ENCODE measurements at regions not wholly inside any gene's neighbourhood (a gene's known extent, or its start where the extent isn't known, plus 50 kb on each side); places are given as distances from the start of the nearest gene placed in this dataset.

- Histone ChIP-seq H3K9me3 (no peaks in the 10 kb centered on the region), H3K27me3 (no peaks in the 10 kb centered on the region), H3K4me3 (no peak overlapping the region), H3K36me3 (no peaks in the 10 kb centered on the region), H3K4me1 (peaks cover 0 to 23% (median 6%) of the 10 kb centered on the region in 3 donors), H3K27ac (no peak overlapping the region)
- no peak for ATAC-seq
- WGBS, 2 donors (ENCODE audit: low coverage in 1 of 2), result 80 to 100% methylated on average over 1 to 3 of the region's 3 CpGs
- TF ChIP-seq POLR2AphosphoS5 (IDR thresholded peaks at IDR 0.05), result no peak
- no peak for TF ChIP-seq CTCF (IDR thresholded peaks at IDR 0.05)
- no peak for TF ChIP-seq POLR2A (IDR thresholded peaks at IDR 0.05)
- no peak for TF ChIP-seq EP300 (IDR thresholded peaks at IDR 0.05)
Observed at GRCh38 chr1:87899746-87900145, 571.1 kb downstream of the LMO4 start.

- Histone ChIP-seq H3K27ac (peak overlapping the region in 2 of 4 donors; percentile 18 to 34), H3K4me3 (no peak overlapping the region), H3K36me3 (no peaks in the 10 kb centered on the region), H3K4me1 (peaks cover 0 to 33% (median 6%) of the 10 kb centered on the region in 3 donors), H3K27me3 (no peaks in the 10 kb centered on the region), H3K9me3 (no peaks in the 10 kb centered on the region)
- peak; percentile 46 for ATAC-seq
- WGBS, 2 donors (ENCODE audit: low coverage in 1 of 2), result 0 to 3% methylated on average over 3 to 4 of the region's 4 CpGs
- TF ChIP-seq CTCF (IDR thresholded peaks at IDR 0.05), result no peak
- no peak for TF ChIP-seq EP300 (IDR thresholded peaks at IDR 0.05)
- peak; percentile 53 for TF ChIP-seq POLR2AphosphoS5 (IDR thresholded peaks at IDR 0.05)
Observed at GRCh38 chr1:87902830-87903229, 574.1 kb downstream of the LMO4 start.

- Histone ChIP-seq H3K27me3 (no peaks in the 10 kb centered on the region), H3K4me3 (no peak overlapping the region), H3K4me1 (peaks cover 0 to 32% (median 6%) of the 10 kb centered on the region in 3 donors), H3K36me3 (no peaks in the 10 kb centered on the region), H3K27ac (peak overlapping the region in 2 of 4 donors; percentile 18 to 34), H3K9me3 (no peaks in the 10 kb centered on the region)
- TF ChIP-seq EP300 (IDR thresholded peaks at IDR 0.05), result no peak
- TF ChIP-seq POLR2A (IDR thresholded peaks at IDR 0.05), result no peak
- TF ChIP-seq POLR2AphosphoS5 (IDR thresholded peaks at IDR 0.05), result no peak
- TF ChIP-seq CTCF (IDR thresholded peaks at IDR 0.05), result no peak
- ATAC-seq, result no peak
Observed at GRCh38 chr1:87903242-87903641, 574.6 kb downstream of the LMO4 start.

- no peaks in the 10 kb centered on the region for H3K27me3 ChIP-seq
- H3K4me1 ChIP-seq, result peaks cover 0 to 26% (median 6%) of the 10 kb centered on the region in 3 donors
- H3K27ac ChIP-seq, result no peak overlapping the region
- no peaks in the 10 kb centered on the region for H3K36me3 ChIP-seq
- no peak for ATAC-seq
- H3K9me3 ChIP-seq, result no peaks in the 10 kb centered on the region
- H3K4me3 ChIP-seq, result no peak overlapping the region
- TF ChIP-seq POLR2AphosphoS5 (IDR thresholded peaks at IDR 0.05) (no peak), EP300 (IDR thresholded peaks at IDR 0.05) (no peak), POLR2A (IDR thresholded peaks at IDR 0.05) (no peak), CTCF (IDR thresholded peaks at IDR 0.05) (no peak)
Observed at GRCh38 chr1:87904651-87905050, 576.0 kb downstream of the LMO4 start.

GRCh38 chr1:87905651-87906050 is 577.0 kb downstream of the LMO4 start:
- Histone ChIP-seq H3K9me3 (no peaks in the 10 kb centered on the region), H3K36me3 (no peaks in the 10 kb centered on the region), H3K4me3 (no peak overlapping the region), H3K27ac (no peak overlapping the region), H3K27me3 (no peaks in the 10 kb centered on the region), H3K4me1 (peaks cover 0 to 26% (median 6%) of the 10 kb centered on the region in 3 donors)
- no peak for TF ChIP-seq POLR2AphosphoS5 (IDR thresholded peaks at IDR 0.05)
- no peak for TF ChIP-seq POLR2A (IDR thresholded peaks at IDR 0.05)
- TF ChIP-seq EP300 (IDR thresholded peaks at IDR 0.05), result no peak
- TF ChIP-seq CTCF (IDR thresholded peaks at IDR 0.05), result no peak
- WGBS, 2 donors (ENCODE audit: low coverage in 1 of 2), result 24 to 69% methylated on average over 2 to 4 of the region's 4 CpGs
- ATAC-seq, result no peak
